HepG2 (cell line): ENCODE measurements at regions not wholly inside any gene's neighbourhood (a gene's known extent, or its start where the extent isn't known, plus 50 kb on each side); places are given as distances from the start of the nearest gene placed in this dataset.

Experiments used
- ATAC-seq: fragments of 200-7000 bp; cut with Tn5 transposase; 3 replicates; pipeline ENCODE4 v1.9.1; 2020; ENCODE audit warnings: mild to moderate bottlenecking, moderate library complexity
- BruUV-seq: library from RNA; stranded (reverse); fragments of 400-500 nt; replicated peaks from 2 replicates; lab custom pipeline; 2021; lab: Mats Ljungman, UMichigan
- CTCF ChIA-PET: fragments of 300-600 bp; formaldehyde crosslinking; extraction: SDS; loops from one replicate; lab custom pipeline; 2021; ENCODE audit warnings: low total read pairs, inconsistent platforms, low intra/inter-chr PET ratio; lab: Yijun Ruan, JAX
- POLR2A ChIA-PET: fragments of 350-600 bp; sonication (Branson Sonifier 250); formaldehyde crosslinking; loops from one replicate; lab custom pipeline; 2020; ENCODE audit warnings: antibody characterized with exemption, inconsistent platforms; lab: Yijun Ruan, JAX
- DNase-seq: peaks from one replicate; pipeline ENCODE4 v3.0.0-alpha.2; 2015; ENCODE audit warnings: low spot score
- FAIRE-seq: peaks from 3 replicates; lab custom pipeline; 2011; peaks lifted over from hg19 to GRCh38; lab: Jason Lieb, UNC
- H2AFZ ChIP-seq: one replicate; pipeline ENCODE4 v1.6.1; 2011; ENCODE audit warnings: low read length, inconsistent platforms
- H3K27ac ChIP-seq: fragments of 300-600 bp; 3 replicates; pipeline ENCODE4 v1.8.0; 2011; ENCODE audit warnings: mixed run types, mild to moderate bottlenecking, mixed read lengths, low read length, inconsistent platforms; ENCODE audit not compliant: insufficient read depth; ENCODE audit errors: extremely low read length
- H3K27me3 ChIP-seq, 2 experiments: fragments of 200-600 bp in 1 of 2; 2 replicates in 1 of 2; 3 replicates in 1 of 2; pipeline versions ENCODE4 v1.6.0 to v1.8.0; 2011; ENCODE audit warnings: low read length in 2 of 2, mild to moderate bottlenecking in 2 of 2, moderate library complexity in 2 of 2, inconsistent platforms in 1 of 2; ENCODE audit not compliant: insufficient read depth in 2 of 2, control insufficient read depth in 1 of 2
- H3K36me3 ChIP-seq, 2 experiments: fragments of 200-600 bp in 1 of 2; replicated peaks in 1 of 2; 2 replicates in 1 of 2; 3 replicates in 1 of 2; pipeline versions ENCODE4 v1.5.1 to v1.8.0; 2011; ENCODE audit warnings: low read length in 2 of 2, inconsistent platforms in 1 of 2; ENCODE audit not compliant: insufficient read depth in 2 of 2, control insufficient read depth in 1 of 2
- H3K4me1 ChIP-seq: 2 replicates; pipeline ENCODE4 v1.5.1; 2012; ENCODE audit warnings: low read length, inconsistent platforms; ENCODE audit not compliant: insufficient read depth
- H3K4me2 ChIP-seq: 2 replicates; pipeline ENCODE4 v1.6.0; 2011; ENCODE audit warnings: low read depth, low read length, inconsistent platforms
- H3K4me3 ChIP-seq, 3 experiments: fragments of 200-600 bp in 1 of 3; sonication (generic), shearing (Covaris generic) in 1 of 3; replicated peaks in 1 of 3; 2 replicates each; pipeline ENCODE4 v1.5.1; 2011 to 2016; ENCODE audit warnings: low read length in 3 of 3, inconsistent platforms in 2 of 3, low read depth in 2 of 3, mild to moderate bottlenecking in 2 of 3, control low read depth in 1 of 3, mixed read lengths in 1 of 3; ENCODE audit not compliant: insufficient read depth in 1 of 3
- H3K79me2 ChIP-seq: one replicate; pipeline ENCODE4 v1.6.1; 2011; ENCODE audit warnings: low read length, inconsistent platforms; ENCODE audit not compliant: insufficient read depth
- H3K9ac ChIP-seq: 2 replicates; pipeline ENCODE4 v1.6.0; 2011; ENCODE audit warnings: mild to moderate bottlenecking, low read depth, low read length, inconsistent platforms; ENCODE audit not compliant: insufficient read depth
- H3K9me3 ChIP-seq: 2 replicates; pipeline ENCODE4 v1.5.1; 2012; ENCODE audit warnings: mild to moderate bottlenecking, low read length
- H4K20me1 ChIP-seq: 2 replicates; pipeline ENCODE4 v1.6.0; 2011; ENCODE audit warnings: inconsistent platforms, mild to moderate bottlenecking, low read length, moderate library complexity; ENCODE audit not compliant: insufficient read depth
- AKAP8 ChIP-seq: sonication (generic); formaldehyde crosslinking; IDR thresholded peaks from 2 replicates; pipeline ENCODE4 v1.5.1; 2020; ENCODE audit warnings: mild to moderate bottlenecking, missing genetic modification reagents
- EED ChIP-seq: sonication (generic); formaldehyde crosslinking; IDR thresholded peaks from 2 replicates; pipeline ENCODE4 v1.5.0; 2020; ENCODE audit warnings: mild to moderate bottlenecking, missing genetic modification reagents
- EP300 ChIP-seq, 3 experiments: sonication (generic) in 1 of 3; formaldehyde crosslinking in 1 of 3; IDR thresholded peaks; 2 replicates each; pipeline versions ENCODE4 v1.5.1 to v1.6.1; 2011 to 2020; ENCODE audit warnings: low read depth in 2 of 3, low read length in 2 of 3, borderline replicate concordance in 1 of 3, improper control_type of control experiment in 1 of 3, mild to moderate bottlenecking in 1 of 3, missing genetic modification reagents in 1 of 3, moderate library complexity in 1 of 3
- ETV6 ChIP-seq: sonication (generic); formaldehyde crosslinking; conservative IDR thresholded peaks from 2 replicates; pipeline ENCODE4 v1.4.0; 2020; ENCODE audit warnings: missing genetic modification reagents
- HNF4A ChIP-seq: sonication (generic); formaldehyde crosslinking; IDR thresholded peaks from 2 replicates; pipeline ENCODE4 v1.4.0; 2020; ENCODE audit warnings: missing genetic modification reagents
- KDM1A ChIP-seq: IDR thresholded peaks from 2 replicates; pipeline ENCODE4 v1.6.1; 2016; ENCODE audit warnings: missing compliant biosample characterization
- MAZ ChIP-seq, 2 experiments: sonication (generic) in 1 of 2; formaldehyde crosslinking in 1 of 2; IDR thresholded peaks; 2 replicates each; pipeline versions ENCODE4 v1.5.0 to v1.6.1; 2012 to 2020; ENCODE audit warnings: low read depth in 2 of 2, mild to moderate bottlenecking in 2 of 2, borderline replicate concordance in 1 of 2, improper control_type of control experiment in 1 of 2, low read length in 1 of 2, missing genetic modification reagents in 1 of 2, moderate library complexity in 1 of 2
- RFXANK ChIP-seq: IDR thresholded peaks from 2 replicates; pipeline ENCODE4 v1.6.1; 2016
- RNF2 ChIP-seq: fragments of 450-650 bp; conservative IDR thresholded peaks from 2 replicates; pipeline ENCODE4 v1.6.1; 2016; ENCODE audit warnings: low read depth
- SRSF9 ChIP-seq: fragments of 200-400 bp; formaldehyde crosslinking; IDR thresholded peaks from 2 replicates; pipeline ENCODE4 v1.6.1; 2018; ENCODE audit warnings: borderline replicate concordance, mild to moderate bottlenecking, low read depth, low read length; ENCODE audit not compliant: insufficient read depth, poor library complexity, severe bottlenecking
- TBX2 ChIP-seq: sonication (generic); formaldehyde crosslinking; IDR thresholded peaks from 2 replicates; pipeline ENCODE4 v1.5.0; 2020; ENCODE audit warnings: missing genetic modification reagents, mild to moderate bottlenecking, borderline replicate concordance
- TEF ChIP-seq: sonication (generic); formaldehyde crosslinking; IDR thresholded peaks from 2 replicates; pipeline ENCODE4 v1.5.0; 2020; ENCODE audit warnings: missing genetic modification reagents
- XBP1 ChIP-seq: sonication (generic); formaldehyde crosslinking; IDR thresholded peaks from 2 replicates; pipeline ENCODE4 v1.5.0; 2020; ENCODE audit warnings: missing genetic modification reagents
- ZBTB7A ChIP-seq: sonication (generic); formaldehyde crosslinking; IDR thresholded peaks from 2 replicates; pipeline ENCODE4 v1.8.0; 2022; ENCODE audit warnings: mild to moderate bottlenecking, missing genetic modification reagents
- ZNF264 ChIP-seq: sonication (generic); formaldehyde crosslinking; IDR thresholded peaks from 2 replicates; pipeline ENCODE4 v1.4.0; 2020; ENCODE audit warnings: missing genetic modification reagents
- ZNF678 ChIP-seq: sonication (generic); formaldehyde crosslinking; IDR thresholded peaks from 2 replicates; pipeline ENCODE4 v1.4.0; 2020; ENCODE audit warnings: mild to moderate bottlenecking, missing genetic modification reagents
- ZNF878 ChIP-seq: sonication (generic); formaldehyde crosslinking; IDR thresholded peaks from 2 replicates; pipeline ENCODE4 v1.8.1; 2023; ENCODE audit warnings: mild to moderate bottlenecking, missing genetic modification reagents, moderate library complexity
- ZNF891 ChIP-seq: sonication (generic); formaldehyde crosslinking; IDR thresholded peaks from 2 replicates; pipeline ENCODE4 v1.5.0; 2020; ENCODE audit warnings: mild to moderate bottlenecking, missing genetic modification reagents
- ZSCAN12 ChIP-seq: sonication (generic); formaldehyde crosslinking; IDR thresholded peaks from 2 replicates; pipeline ENCODE4 v1.9.0; 2021; ENCODE audit warnings: mild to moderate bottlenecking, missing genetic modification reagents
- WGBS: methylation state at CpG from one replicate; pipeline ENCODE4 v1.1.6; 2017; ENCODE audit warnings: low lambda C conversion rate; 5-methylcytosine and 5-hydroxymethylcytosine counted together
- in situ Hi-C: cut with HindIII; loops from 2 replicates; pipeline ENCODE4 v1.10.0; 2017; ENCODE audit warnings: low pct_unique_long_range_greater_than_20kb; ENCODE audit not compliant: extremely low pct_ligation_motif_present
- intact Hi-C: fragments of 100-400 bp; cut with micrococcal nuclease; formaldehyde crosslinking; loops from one replicate; pipeline ENCODE4 v1.10.0; 2022; ENCODE audit not compliant: unreplicated experiment
- TF ChIP-seq, protein P1 (sequence below): sonication (generic); formaldehyde crosslinking; conservative IDR thresholded peaks from 2 replicates; pipeline ENCODE4 v1.8.0; 2022; ENCODE audit warnings: mild to moderate bottlenecking, moderate library complexity, missing genetic modification reagents

GRCh38 chr10:1957057-1957456, 219.7 kb upstream of the ADARB2 start:
- H3K9me3 ChIP-seq: no peaks in the 10 kb centered on the region
- DNase-seq: no peak
- CTCF ChIA-PET: no interaction called here
- H3K4me2 ChIP-seq: no peak overlapping the region
- no TSS peak for BruUV-seq
- in situ Hi-C loops (no loop called here), intact Hi-C loops (no loop called here)
- H3K27me3 ChIP-seq: no peaks in the 10 kb centered on the region
- no peak overlapping the region for H3K4me3 ChIP-seq
- H3K36me3 ChIP-seq: no peaks in the 10 kb centered on the region
- TF ChIP-seq ZNF678: no peak
- no peak for TF ChIP-seq ZNF878
- TF ChIP-seq KDM1A (CRISPR knock-in tag): no peak
- TF ChIP-seq ZNF264 (CRISPR knock-in tag): no peak
- TF ChIP-seq EP300 (IDR thresholded peaks at IDR 0.05; ENCODE audit: low read depth in 2 of 2, low read length in 2 of 2): no peak
- TF ChIP-seq EP300 (CRISPR knock-in tag; IDR thresholded peaks at IDR 0.05; ENCODE audit: borderline replicate concordance): no peak
- TF ChIP-seq XBP1 (CRISPR knock-in tag): no peak
- TF ChIP-seq ETV6 (CRISPR knock-in tag): no peak
- TF ChIP-seq ZNF891 (CRISPR knock-in tag): no peak
- TF ChIP-seq RFXANK (CRISPR knock-in tag): no peak
- no peak for TF ChIP-seq HNF4A
- TF ChIP-seq AKAP8 (CRISPR knock-in tag): no peak
- no peak for TF ChIP-seq ZBTB7A (CRISPR knock-in tag)
- no peak for TF ChIP-seq TBX2
- TF ChIP-seq EED (CRISPR knock-in tag): no peak
- no peak for TF ChIP-seq RNF2
- no peak for TF ChIP-seq SRSF9
- TF ChIP-seq MAZ (IDR thresholded peaks at IDR 0.05; ENCODE audit: borderline replicate concordance, low read depth, low read length): no peak
- no peak for TF ChIP-seq MAZ (CRISPR knock-in tag; IDR thresholded peaks at IDR 0.05; ENCODE audit: low read depth)
- TF ChIP-seq, protein P1, sequence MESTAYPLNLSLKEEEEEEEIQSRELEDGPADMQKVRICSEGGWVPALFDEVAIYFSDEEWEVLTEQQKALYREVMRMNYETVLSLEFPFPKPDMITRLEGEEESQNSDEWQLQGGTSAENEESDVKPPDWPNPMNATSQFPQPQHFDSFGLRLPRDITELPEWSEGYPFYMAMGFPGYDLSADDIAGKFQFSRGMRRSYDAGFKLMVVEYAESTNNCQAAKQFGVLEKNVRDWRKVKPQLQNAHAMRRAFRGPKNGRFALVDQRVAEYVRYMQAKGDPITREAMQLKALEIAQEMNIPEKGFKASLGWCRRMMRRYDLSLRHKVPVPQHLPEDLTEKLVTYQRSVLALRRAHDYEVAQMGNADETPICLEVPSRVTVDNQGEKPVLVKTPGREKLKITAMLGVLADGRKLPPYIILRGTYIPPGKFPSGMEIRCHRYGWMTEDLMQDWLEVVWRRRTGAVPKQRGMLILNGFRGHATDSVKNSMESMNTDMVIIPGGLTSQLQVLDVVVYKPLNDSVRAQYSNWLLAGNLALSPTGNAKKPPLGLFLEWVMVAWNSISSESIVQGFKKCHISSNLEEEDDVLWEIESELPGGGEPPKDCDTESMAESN (CRISPR knock-in tag): no peak
- TF ChIP-seq TEF (CRISPR knock-in tag): no peak
- no peak for TF ChIP-seq ZSCAN12 (CRISPR knock-in tag)
- ATAC-seq: no peak
- POLR2A ChIA-PET: no interaction called here
- no peak overlapping the region for H3K27ac ChIP-seq
- no peak for FAIRE-seq
- no peaks in the 10 kb centered on the region for H3K79me2 ChIP-seq
- WGBS: 22% methylated on average over 4 of the region's 4 CpGs
- no peak overlapping the region for H2AFZ ChIP-seq
- no peak overlapping the region for H3K9ac ChIP-seq
- no peaks in the 10 kb centered on the region for H4K20me1 ChIP-seq
- no peaks in the 10 kb centered on the region for H3K4me1 ChIP-seq
